ENCODE measurements at regions not wholly inside any gene's neighbourhood (a gene's known extent, or its start where the extent isn't known, plus 50 kb on each side); places are given as distances from the start of the nearest gene placed in this dataset.
"Not testable (repeated sequence)": the region's sequence is repeated elsewhere in the genome, so short reads cannot be mapped to it uniquely, and the experiment has no call there.

DNA sequence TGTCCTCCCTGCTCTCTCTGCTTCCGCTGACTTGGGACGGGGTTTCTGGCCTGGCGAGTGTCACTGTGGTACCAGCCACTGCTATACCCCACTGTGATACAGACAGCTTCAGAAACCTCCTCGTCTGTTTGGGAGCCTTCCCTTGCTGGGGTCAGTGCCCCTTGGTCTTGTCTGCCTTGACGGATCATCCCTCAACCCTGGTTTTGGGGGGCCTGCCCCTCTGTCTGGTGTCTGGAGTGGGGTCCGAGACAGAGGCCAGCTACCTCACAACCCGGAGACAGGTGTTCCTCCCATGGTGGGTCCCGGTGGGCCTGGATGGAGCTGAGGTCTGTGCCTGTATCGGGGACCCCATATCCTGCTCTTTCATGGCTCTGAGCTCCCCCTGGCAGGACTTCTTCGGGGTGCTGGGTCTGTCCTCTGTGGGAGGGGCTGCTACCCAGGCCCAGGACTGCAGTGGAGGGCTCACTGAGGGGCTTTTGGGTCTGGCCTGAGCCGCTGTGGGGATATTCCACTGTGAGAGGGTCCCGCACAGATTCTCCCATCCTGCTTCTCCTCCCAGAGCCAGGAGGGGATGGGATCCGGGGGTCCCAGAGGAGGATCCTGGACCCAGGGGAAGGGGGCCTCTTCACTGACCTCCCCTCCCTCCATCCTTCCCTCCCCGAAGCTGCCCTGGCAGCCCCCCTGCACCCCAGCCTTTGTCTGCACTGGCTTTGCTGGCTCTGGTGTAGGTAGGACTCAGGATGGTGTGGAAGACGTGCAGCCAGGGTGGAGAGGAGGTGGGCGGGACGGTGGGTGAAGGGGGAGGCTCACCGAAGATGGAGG, 365.5 kb downstream of the TMEM121 start:
- no peak for ATAC-seq
- 68 to 79% (median 72%) methylated on average over 17 to 18 of the region's 18 CpGs for WGBS, 3 donors
- intact Hi-C loops (cut with DNase I), result no loop called here

DNA sequence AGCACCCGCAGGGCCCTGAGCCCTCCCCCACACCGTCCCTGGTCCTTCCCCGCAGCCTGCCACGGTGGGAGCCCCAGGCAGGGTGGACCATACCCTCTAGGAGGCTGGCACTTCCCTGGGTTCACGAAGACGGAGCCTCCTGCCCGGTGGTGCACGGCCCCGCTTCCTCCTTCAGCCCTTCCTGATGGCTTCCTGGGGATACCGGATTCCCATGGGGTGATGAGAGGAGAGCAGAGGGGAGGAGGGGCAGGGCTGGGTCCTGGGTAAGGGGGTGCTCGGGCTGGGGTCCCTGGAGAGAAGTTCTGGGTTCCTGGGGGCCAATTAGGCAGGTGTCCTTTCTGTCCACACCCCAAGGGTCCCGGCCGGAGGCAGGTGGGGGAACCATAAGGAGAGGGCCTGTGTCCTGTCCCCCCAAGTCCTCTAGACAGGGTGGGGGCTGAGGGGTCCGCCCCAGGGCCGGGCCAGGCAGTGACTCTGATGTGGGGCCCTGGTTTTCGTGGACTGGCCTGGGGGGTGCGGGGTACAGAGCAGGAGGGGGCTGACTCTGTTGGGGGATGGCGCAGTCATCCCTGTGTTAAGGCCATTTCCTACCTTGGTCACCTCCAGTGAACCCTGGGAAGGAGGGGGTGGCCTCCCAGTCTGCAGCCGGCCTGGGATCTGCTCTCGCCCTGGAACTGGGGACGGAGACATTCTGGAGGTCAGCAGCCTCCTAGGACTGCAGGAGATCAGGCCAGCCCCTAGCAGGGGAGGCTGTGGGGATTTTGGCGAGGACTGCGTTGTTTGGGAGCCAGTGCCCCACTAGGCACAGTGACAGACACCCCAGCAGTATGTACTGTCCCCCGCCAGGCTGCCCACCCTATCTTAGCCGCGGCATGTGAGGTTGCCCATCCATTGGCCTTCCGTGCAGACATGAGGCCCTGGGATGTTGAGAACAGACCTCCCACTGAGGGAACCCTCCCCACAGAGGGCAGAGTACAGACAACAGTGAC, 366.4 kb downstream of the TMEM121 start:
- H3K27ac ChIP-seq; H3K4me3 ChIP-seq; H3K4me1 ChIP-seq; H3K9me3 ChIP-seq; ATAC-seq; H3K36me3 ChIP-seq (ENCODE audit: insufficient read depth in 1 of 2, low read depth in 1 of 2); intact Hi-C loops (cut with DNase I); H3K27me3 ChIP-seq (ENCODE audit: insufficient read depth in 3 of 3, low read length in 2 of 3): not testable (repeated sequence)
- 72 to 84% (median 79%) methylated on average over 18 to 27 of the region's 27 CpGs for WGBS, 3 donors
- peak; percentile 3 to 20 for DNase-seq

More for the DNA sequence above, 365.5 kb downstream of the TMEM121 start:
- no peak overlapping the region for H3K27ac ChIP-seq
- no peaks in the 10 kb centered on the region for H3K36me3 ChIP-seq (ENCODE audit: insufficient read depth in 1 of 2, low read depth in 1 of 2)
- no peaks in the 10 kb centered on the region for H3K9me3 ChIP-seq
- no peaks in the 10 kb centered on the region for H3K27me3 ChIP-seq (ENCODE audit: insufficient read depth in 3 of 3, low read length in 2 of 3)
- H3K4me3 ChIP-seq, result no peak overlapping the region
- peak; percentile 5 to 29 for DNase-seq
- TF ChIP-seq, protein P1, sequence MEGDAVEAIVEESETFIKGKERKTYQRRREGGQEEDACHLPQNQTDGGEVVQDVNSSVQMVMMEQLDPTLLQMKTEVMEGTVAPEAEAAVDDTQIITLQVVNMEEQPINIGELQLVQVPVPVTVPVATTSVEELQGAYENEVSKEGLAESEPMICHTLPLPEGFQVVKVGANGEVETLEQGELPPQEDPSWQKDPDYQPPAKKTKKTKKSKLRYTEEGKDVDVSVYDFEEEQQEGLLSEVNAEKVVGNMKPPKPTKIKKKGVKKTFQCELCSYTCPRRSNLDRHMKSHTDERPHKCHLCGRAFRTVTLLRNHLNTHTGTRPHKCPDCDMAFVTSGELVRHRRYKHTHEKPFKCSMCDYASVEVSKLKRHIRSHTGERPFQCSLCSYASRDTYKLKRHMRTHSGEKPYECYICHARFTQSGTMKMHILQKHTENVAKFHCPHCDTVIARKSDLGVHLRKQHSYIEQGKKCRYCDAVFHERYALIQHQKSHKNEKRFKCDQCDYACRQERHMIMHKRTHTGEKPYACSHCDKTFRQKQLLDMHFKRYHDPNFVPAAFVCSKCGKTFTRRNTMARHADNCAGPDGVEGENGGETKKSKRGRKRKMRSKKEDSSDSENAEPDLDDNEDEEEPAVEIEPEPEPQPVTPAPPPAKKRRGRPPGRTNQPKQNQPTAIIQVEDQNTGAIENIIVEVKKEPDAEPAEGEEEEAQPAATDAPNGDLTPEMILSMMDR (IDR thresholded peaks at IDR 0.05), result no peak
- H3K4me1 ChIP-seq, result no peaks in the 10 kb centered on the region

DNA sequence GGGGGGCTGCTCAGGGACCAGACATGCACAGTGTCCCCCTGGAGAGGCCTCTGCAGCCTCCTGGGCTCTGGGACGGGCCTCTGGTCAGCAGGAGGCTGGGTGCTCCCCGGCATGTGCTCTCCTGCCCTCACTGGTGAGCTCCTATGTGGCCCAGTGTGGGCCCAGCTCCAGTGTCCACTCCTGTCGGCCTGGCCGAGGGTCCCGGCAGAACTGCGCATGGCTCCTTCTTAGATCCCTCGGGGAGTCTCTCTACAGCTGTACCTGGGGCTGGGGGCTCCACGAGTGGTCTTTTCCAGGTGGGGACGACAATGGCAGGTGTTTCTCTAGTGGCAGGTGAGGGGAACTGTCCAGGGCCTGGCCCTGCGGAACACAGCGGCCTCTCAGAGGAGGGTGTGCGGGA, 367.3 kb downstream of the TMEM121 start:
- WGBS, 3 donors, result 87 to 95% (median 90%) methylated on average over 6 to 11 of the region's 12 CpGs
- H3K27me3 ChIP-seq (ENCODE audit: insufficient read depth in 3 of 3, low read length in 2 of 3); H3K9me3 ChIP-seq; H3K4me1 ChIP-seq; ATAC-seq; H3K36me3 ChIP-seq (ENCODE audit: insufficient read depth in 1 of 2, low read depth in 1 of 2); H3K27ac ChIP-seq; intact Hi-C loops (cut with DNase I); H3K4me3 ChIP-seq: not testable (repeated sequence)
- DNase-seq, result peak in 1 of 2 donors; percentile 2

DNA sequence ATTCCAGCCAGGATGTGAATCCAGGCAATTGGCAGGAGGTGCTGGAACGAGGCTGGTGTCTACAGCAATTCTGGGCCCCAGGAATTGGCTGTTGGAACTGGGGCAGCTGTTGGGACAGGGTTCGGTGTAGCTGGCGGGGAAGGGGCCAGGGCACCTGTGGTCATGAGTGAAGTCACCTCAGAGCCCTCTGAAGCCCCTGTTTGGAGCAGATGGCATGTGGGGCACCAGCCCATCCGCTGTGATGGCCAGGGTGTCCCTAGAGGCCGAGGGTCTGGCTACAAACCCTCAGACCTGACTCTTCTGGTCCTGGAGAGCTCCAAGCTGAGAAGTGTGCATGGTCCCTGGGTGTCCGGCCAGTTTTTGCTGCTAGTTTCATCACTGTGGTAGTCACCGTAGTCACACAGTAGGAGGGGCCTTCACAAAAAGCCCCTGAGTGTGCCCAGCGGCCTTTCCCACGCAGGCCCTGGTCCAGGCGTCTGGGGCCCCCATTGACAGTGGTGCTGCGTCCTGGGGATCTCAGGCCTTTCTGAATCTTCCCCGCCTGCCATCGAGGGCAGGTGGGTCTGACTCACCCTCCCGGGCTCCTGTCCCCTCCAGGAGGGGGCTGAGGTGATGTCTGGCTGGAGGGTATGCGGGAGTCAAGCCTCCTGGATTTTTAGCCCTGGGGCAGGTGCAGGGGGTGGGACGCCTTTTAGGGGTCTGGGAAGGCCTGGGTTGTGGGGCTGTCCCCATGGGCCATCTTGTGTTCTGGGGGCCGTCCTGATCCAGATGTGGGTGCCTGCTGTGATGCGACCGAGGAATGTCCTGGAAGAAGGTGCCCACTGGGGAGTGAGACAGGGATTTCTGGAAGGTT, 368.0 kb downstream of the TMEM121 start:
- ATAC-seq (no peak), DNase-seq (peak; percentile 2 to 27)
- Histone ChIP-seq H3K27me3 (ENCODE audit: insufficient read depth in 3 of 3, low read length in 2 of 3) (no peaks in the 10 kb centered on the region), H3K9me3 (no peaks in the 10 kb centered on the region), H3K4me3 (no peak overlapping the region), H3K27ac (no peak overlapping the region), H3K4me1 (no peaks in the 10 kb centered on the region), H3K36me3 (ENCODE audit: insufficient read depth in 1 of 2, low read depth in 1 of 2) (no peaks in the 10 kb centered on the region)
- intact Hi-C loops (cut with DNase I), result no loop called here
- TF ChIP-seq, protein P1 (IDR thresholded peaks at IDR 0.05), result no peak
- 71 to 82% (median 79%) methylated on average over 18 to 19 of the region's 19 CpGs for WGBS, 3 donors
